Upper lobe of left lung (tissue), 6 donors: ENCODE measurements at regions not wholly inside any gene's neighbourhood (a gene's known extent, or its start where the extent isn't known, plus 50 kb on each side); places are given as distances from the start of the nearest gene placed in this dataset.
"Not testable (repeated sequence)": the region's sequence is repeated elsewhere in the genome, so short reads cannot be mapped to it uniquely, and the experiment has no call there.

Source experiments
- ATAC-seq, 2 donors: fragments of 200-7000 bp; cut with Tn5 transposase; one replicate each; pipeline ENCODE4 v1.9.1; 2022; ENCODE audit warnings: mild to moderate bottlenecking in 2 of 2, moderate library complexity in 2 of 2; ENCODE audit not compliant: low FRiP score in 2 of 2
- DNase-seq, 2 donors: peaks; one replicate each; pipeline ENCODE4 v3.0.0-alpha.2; 2019 to 2020
- H3K27ac ChIP-seq, 4 donors: fragments of 200-600 bp; sonication (generic); one replicate each; pipeline ENCODE4 v1.5.1; 2016 to 2019
- H3K27me3 ChIP-seq, 4 donors: fragments of 200-600 bp; sonication (generic); one replicate each; pipeline ENCODE4 v1.5.1; 2017 to 2019
- H3K36me3 ChIP-seq, 4 donors: fragments of 200-600 bp; sonication (generic); one replicate each; pipeline ENCODE4 v1.5.1; 2016 to 2019
- H3K4me1 ChIP-seq, 4 donors: fragments of 200-600 bp; sonication (generic); one replicate each; pipeline ENCODE4 v1.5.1; 2018 to 2019
- H3K4me3 ChIP-seq, 4 donors: fragments of 200-600 bp; sonication (generic); one replicate each; pipeline ENCODE4 v1.5.1; 2017 to 2019; ENCODE audit warnings: mild to moderate bottlenecking in 2 of 4, moderate library complexity in 1 of 4
- H3K9me3 ChIP-seq, 4 donors: fragments of 200-600 bp; sonication (generic); one replicate each; pipeline ENCODE4 v1.5.1; 2018 to 2019
- EP300 ChIP-seq, 4 donors: sonication (generic); formaldehyde crosslinking; IDR thresholded peaks; one replicate each; pipeline ENCODE4 v1.5.1; 2017; ENCODE audit warnings: antibody characterized with exemption in 4 of 4, control low read depth in 2 of 4
- POLR2A ChIP-seq, 4 donors: fragments of 450-650 bp; IDR thresholded peaks; one replicate each; pipeline ENCODE4 v1.5.1; 2016 to 2017; ENCODE audit warnings: antibody characterized with exemption in 4 of 4, mild to moderate bottlenecking in 2 of 4
- POLR2AphosphoS5 ChIP-seq, 2 donors: sonication (generic); formaldehyde crosslinking; IDR thresholded peaks; one replicate each; pipeline ENCODE4 v1.5.1; 2017; ENCODE audit warnings: antibody characterized with exemption in 2 of 2
- WGBS, 2 donors: methylation state at CpG; one replicate each; pipeline ENCODE4 v1.1.5; 2017 to 2018; 5-methylcytosine and 5-hydroxymethylcytosine counted together
- TF ChIP-seq, protein P1 (sequence below), 6 experiments: fragments of 450-650 bp in 4 of 6; fragments of 200-600 bp in 2 of 6; sonication (generic) in 2 of 6; IDR thresholded peaks; one replicate each; pipeline ENCODE4 v1.5.1; 2016 to 2019; ENCODE audit warnings: antibody characterized with exemption in 6 of 6
- donor health status: DM: no; HTN: no; CAD: no; lungs with moderate emphysema.
- donor health status: DM: no; HTN: yes; CAD: no; lungs with severe emphysema.

DNA sequence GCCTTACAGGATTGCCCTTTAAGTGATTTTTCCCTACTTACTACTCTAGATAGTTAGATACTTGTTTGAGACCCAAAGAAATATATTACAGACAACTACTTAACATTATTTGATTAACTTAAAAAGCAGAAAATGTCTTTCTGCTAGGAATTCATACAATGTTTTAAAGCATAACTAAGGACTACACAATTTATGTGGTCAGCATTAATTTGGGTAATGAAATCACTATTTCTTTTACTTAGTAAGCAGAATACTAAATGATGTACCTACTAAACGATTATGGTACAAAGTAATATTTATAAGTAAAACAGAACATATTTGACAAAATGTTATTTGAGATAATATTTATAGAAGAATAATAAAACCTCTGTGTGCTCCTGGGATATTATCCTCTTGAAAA lies 371.9 kb upstream of the ARRDC3 start:
- ATAC-seq, result no peak
- TF ChIP-seq POLR2AphosphoS5 (IDR thresholded peaks at IDR 0.05), result no peak
- TF ChIP-seq POLR2A (IDR thresholded peaks at IDR 0.05), result no peak
- no peak for TF ChIP-seq EP300 (IDR thresholded peaks at IDR 0.05)
- TF ChIP-seq, protein P1, sequence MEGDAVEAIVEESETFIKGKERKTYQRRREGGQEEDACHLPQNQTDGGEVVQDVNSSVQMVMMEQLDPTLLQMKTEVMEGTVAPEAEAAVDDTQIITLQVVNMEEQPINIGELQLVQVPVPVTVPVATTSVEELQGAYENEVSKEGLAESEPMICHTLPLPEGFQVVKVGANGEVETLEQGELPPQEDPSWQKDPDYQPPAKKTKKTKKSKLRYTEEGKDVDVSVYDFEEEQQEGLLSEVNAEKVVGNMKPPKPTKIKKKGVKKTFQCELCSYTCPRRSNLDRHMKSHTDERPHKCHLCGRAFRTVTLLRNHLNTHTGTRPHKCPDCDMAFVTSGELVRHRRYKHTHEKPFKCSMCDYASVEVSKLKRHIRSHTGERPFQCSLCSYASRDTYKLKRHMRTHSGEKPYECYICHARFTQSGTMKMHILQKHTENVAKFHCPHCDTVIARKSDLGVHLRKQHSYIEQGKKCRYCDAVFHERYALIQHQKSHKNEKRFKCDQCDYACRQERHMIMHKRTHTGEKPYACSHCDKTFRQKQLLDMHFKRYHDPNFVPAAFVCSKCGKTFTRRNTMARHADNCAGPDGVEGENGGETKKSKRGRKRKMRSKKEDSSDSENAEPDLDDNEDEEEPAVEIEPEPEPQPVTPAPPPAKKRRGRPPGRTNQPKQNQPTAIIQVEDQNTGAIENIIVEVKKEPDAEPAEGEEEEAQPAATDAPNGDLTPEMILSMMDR (IDR thresholded peaks at IDR 0.05), result no peak
- Histone ChIP-seq H3K27me3 (no peaks in the 10 kb centered on the region), H3K4me1 (no peaks in the 10 kb centered on the region), H3K9me3 (no peaks in the 10 kb centered on the region), H3K27ac (no peak overlapping the region), H3K36me3 (no peaks in the 10 kb centered on the region), H3K4me3 (no peak overlapping the region)
- DNase-seq, result no peak
- WGBS, 2 donors, result 68 to 72% methylated on average over 1 of the region's 1 CpG

DNA sequence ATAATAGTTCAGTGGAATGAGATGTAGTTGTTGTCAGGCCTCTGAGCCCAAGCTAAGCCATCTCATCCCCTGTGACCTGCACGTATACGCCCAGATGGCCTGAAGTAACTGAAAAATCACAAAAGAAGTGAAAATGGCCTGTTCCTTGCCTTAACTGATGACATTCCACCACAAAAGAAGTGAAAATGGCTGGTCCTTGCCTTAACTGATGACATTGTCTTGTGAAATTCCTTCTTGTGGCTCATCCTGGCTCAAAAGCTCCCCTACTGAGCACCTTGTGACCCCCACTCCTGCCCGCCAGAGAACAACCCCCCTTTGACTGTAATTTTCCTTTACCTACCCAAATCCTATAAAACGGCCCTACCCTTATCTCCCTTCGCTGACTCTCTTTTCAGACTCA lies 361.4 kb upstream of the ARRDC3 start:
- ATAC-seq, H3K9me3 ChIP-seq, H3K4me1 ChIP-seq, H3K4me3 ChIP-seq, H3K36me3 ChIP-seq, H3K27me3 ChIP-seq, H3K27ac ChIP-seq, DNase-seq: not testable (repeated sequence)
- 88 to 89% methylated on average over 5 of the region's 5 CpGs for whole genome bisulfite sequencing, 2 donors

DNA sequence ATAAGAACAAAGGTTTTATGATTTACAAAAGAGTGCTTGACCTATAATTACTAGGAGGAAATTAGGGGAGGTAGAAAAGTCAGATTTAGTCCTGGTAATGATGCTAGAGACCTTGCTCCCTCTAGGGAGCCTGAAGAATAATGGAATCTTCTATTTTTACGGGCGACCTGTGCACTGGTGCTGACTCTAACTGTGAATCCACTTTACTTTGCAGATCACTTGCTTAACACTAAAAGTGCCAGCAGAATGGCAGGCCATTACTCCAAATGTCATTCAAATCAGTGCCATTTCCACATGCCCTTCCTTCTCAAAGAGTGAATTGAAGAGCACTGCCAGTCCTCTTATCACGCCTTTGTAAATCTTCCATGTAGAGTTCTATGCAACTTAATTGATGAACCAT lies 359.4 kb upstream of the ARRDC3 start:
- Histone ChIP-seq H3K27me3 (no peaks in the 10 kb centered on the region), H3K36me3 (no peaks in the 10 kb centered on the region), H3K27ac (no peak overlapping the region), H3K4me1 (no peaks in the 10 kb centered on the region), H3K4me3 (no peak overlapping the region), H3K9me3 (no peaks in the 10 kb centered on the region)
- TF ChIP-seq POLR2AphosphoS5 (IDR thresholded peaks at IDR 0.05) (no peak), POLR2A (IDR thresholded peaks at IDR 0.05) (no peak), EP300 (IDR thresholded peaks at IDR 0.05) (no peak)
- TF ChIP-seq, protein P1 (IDR thresholded peaks at IDR 0.05), result no peak
- ATAC-seq (no peak), DNase-seq (no peak)
- WGBS, 2 donors, result 77 to 83% methylated on average over 3 of the region's 3 CpGs

DNA sequence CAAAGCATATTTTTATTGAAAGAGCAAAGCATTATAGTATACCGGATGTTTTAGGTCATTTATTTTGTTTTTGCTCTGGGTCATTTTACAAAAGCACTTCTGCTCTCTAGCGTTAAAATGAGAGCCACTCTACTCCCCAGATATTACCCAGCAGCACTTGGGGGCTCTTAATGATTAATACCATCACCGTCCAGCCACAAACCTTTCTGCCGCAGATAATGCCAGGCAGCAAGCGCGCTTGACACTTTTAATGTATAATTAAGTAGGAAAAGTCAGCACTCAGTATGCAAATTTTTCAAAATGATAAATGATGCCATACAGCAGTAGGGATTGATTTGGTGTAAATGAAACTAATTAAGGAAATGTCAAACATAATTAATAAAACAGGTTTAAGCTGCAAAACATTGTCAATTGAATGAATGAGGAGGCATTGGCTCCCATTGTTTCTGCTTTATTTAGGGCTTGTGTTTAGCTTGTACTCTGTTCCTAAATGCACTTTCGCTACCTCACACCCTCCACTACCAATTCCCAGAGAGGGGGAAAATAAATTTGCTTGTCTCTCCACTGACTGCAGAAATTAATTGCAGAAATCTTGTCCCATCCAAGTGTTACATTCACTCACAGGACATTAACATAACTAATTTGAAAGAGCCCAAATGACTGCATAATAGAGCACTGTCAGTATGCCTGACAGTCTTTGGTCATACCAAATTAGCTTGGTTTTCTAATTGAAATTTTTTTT lies 358.8 kb upstream of the ARRDC3 start:
- Histone ChIP-seq H3K27ac (no peak overlapping the region), H3K4me1 (no peaks in the 10 kb centered on the region), H3K36me3 (no peaks in the 10 kb centered on the region), H3K27me3 (no peaks in the 10 kb centered on the region), H3K4me3 (no peak overlapping the region), H3K9me3 (no peaks in the 10 kb centered on the region)
- no peak for DNase-seq
- 75 to 78% methylated on average over 7 of the region's 7 CpGs for WGBS, 2 donors
- TF ChIP-seq POLR2AphosphoS5 (IDR thresholded peaks at IDR 0.05), result no peak
- TF ChIP-seq, protein P1 (IDR thresholded peaks at IDR 0.05), result no peak
- TF ChIP-seq POLR2A (IDR thresholded peaks at IDR 0.05), result no peak
- no peak for TF ChIP-seq EP300 (IDR thresholded peaks at IDR 0.05)
- no peak for ATAC-seq

DNA sequence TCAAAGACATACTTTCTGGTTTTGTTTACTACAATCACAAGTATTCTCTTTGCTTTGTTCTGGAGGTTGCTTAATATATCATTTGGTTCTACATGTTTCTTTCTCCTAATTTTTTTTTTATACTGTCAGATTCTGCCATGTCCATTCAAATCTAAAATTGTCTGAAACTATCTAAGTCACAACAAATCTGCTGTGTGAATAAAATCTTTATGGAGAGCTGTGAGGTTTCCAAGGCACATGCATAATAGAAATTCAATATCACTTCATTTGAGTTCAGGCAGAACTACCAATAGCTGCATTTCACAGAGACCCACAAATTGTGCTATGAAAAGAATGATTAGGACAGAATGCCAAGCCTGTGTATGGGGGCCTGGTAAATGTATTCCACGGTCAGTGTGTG lies 346.9 kb upstream of the ARRDC3 start:
- H3K4me3 ChIP-seq, result no peak overlapping the region
- H3K27me3 ChIP-seq, result no peaks in the 10 kb centered on the region
- H3K9me3 ChIP-seq, result no peaks in the 10 kb centered on the region
- H3K36me3 ChIP-seq, result no peaks in the 10 kb centered on the region
- ATAC-seq (no peak), DNase-seq (no peak)
- H3K4me1 ChIP-seq, result no peaks in the 10 kb centered on the region
- no peak for TF ChIP-seq EP300 (IDR thresholded peaks at IDR 0.05)
- TF ChIP-seq, protein P1 (IDR thresholded peaks at IDR 0.05), result no peak
- no peak for TF ChIP-seq POLR2AphosphoS5 (IDR thresholded peaks at IDR 0.05)
- no peak for TF ChIP-seq POLR2A (IDR thresholded peaks at IDR 0.05)
- 70 to 89% methylated on average over 1 of the region's 1 CpG for WGBS, 2 donors
- H3K27ac ChIP-seq, result no peak overlapping the region
